Suprapubic skin (tissue), 4 donors: ENCODE measurements at regions not wholly inside any gene's neighbourhood (a gene's known extent, or its start where the extent isn't known, plus 50 kb on each side); places are given as distances from the start of the nearest gene placed in this dataset.

Experiments used
- DNase-seq, 2 donors: peaks; one replicate each; pipeline ENCODE4 v3.0.0-alpha.2; 2019; ENCODE audit warnings: low spot score in 2 of 2
- H3K27ac ChIP-seq: fragments of 200-600 bp; sonication (generic); one replicate; pipeline ENCODE4 v1.5.1; 2019
- H3K27me3 ChIP-seq: fragments of 200-600 bp; sonication (generic); one replicate; pipeline ENCODE4 v1.5.1; 2019
- H3K36me3 ChIP-seq: fragments of 200-600 bp; sonication (generic); one replicate; pipeline ENCODE4 v1.5.1; 2019
- H3K4me1 ChIP-seq: fragments of 200-600 bp; sonication (generic); one replicate; pipeline ENCODE4 v1.5.1; 2019
- H3K4me3 ChIP-seq: fragments of 200-600 bp; sonication (generic); one replicate; pipeline ENCODE4 v1.5.1; 2019; ENCODE audit warnings: mild to moderate bottlenecking
- H3K9me3 ChIP-seq: fragments of 200-600 bp; sonication (generic); one replicate; pipeline ENCODE4 v1.5.1; 2019
- CTCF ChIP-seq, 2 donors: fragments of 200-600 bp in 1 of 2; fragments of 450-650 bp in 1 of 2; sonication (generic) in 1 of 2; IDR thresholded peaks; one replicate each; pipeline ENCODE4 v1.5.1; 2016 to 2019; ENCODE audit warnings: antibody characterized with exemption in 2 of 2, mild to moderate bottlenecking in 1 of 2, moderate library complexity in 1 of 2
- EP300 ChIP-seq: sonication (generic); formaldehyde crosslinking; IDR thresholded peaks from one replicate; pipeline ENCODE4 v1.6.1; 2017; ENCODE audit warnings: antibody characterized with exemption
- POLR2A ChIP-seq, 2 donors: fragments of 450-650 bp; IDR thresholded peaks; one replicate each; pipeline ENCODE4 v1.6.1; 2017; ENCODE audit warnings: antibody characterized with exemption in 2 of 2, mild to moderate bottlenecking in 2 of 2, moderate library complexity in 2 of 2
- POLR2AphosphoS5 ChIP-seq, 3 donors: sonication (generic); formaldehyde crosslinking; IDR thresholded peaks; one replicate each; pipeline ENCODE4 v1.6.1; 2017; ENCODE audit warnings: antibody characterized with exemption in 3 of 3
- WGBS: methylation state at CpG from one replicate; pipeline ENCODE4 v1.1.5; 2018; 5-methylcytosine and 5-hydroxymethylcytosine counted together

- 67% methylated on average over 1 of the region's 1 CpG for WGBS
- TF ChIP-seq EP300 (no peak), CTCF (IDR thresholded peaks at IDR 0.05) (no peak), POLR2AphosphoS5 (IDR thresholded peaks at IDR 0.05) (no peak), POLR2A (IDR thresholded peaks at IDR 0.05) (no peak)
- Histone ChIP-seq H3K27me3 (no peaks in the 10 kb centered on the region), H3K36me3 (no peaks in the 10 kb centered on the region), H3K4me3 (no peak overlapping the region), H3K4me1 (peaks cover 10% of the 10 kb centered on the region), H3K27ac (no peak overlapping the region), H3K9me3 (no peaks in the 10 kb centered on the region)
- DNase-seq = no peak
These were observed 72.3 kb upstream of the STARD4 start for GRCh38 chr5:111584651-111585050.

GRCh38 chr5:111583758-111584203 lies 71.4 kb upstream of the STARD4 start:
- H3K4me3 ChIP-seq = no peak overlapping the region
- 40% methylated on average over 4 of the region's 4 CpGs for WGBS

GRCh38 chr5:111582993-111583601 lies 70.8 kb upstream of the STARD4 start:
- Histone ChIP-seq H3K36me3 (no peaks in the 10 kb centered on the region), H3K4me3 (no peak overlapping the region), H3K9me3 (no peaks in the 10 kb centered on the region), H3K4me1 (peaks cover 10% of the 10 kb centered on the region), H3K27ac (no peak overlapping the region), H3K27me3 (no peaks in the 10 kb centered on the region)
- WGBS = 39% methylated on average over 4 of the region's 4 CpGs
- TF ChIP-seq POLR2A (IDR thresholded peaks at IDR 0.05) (no peak), EP300 (no peak), POLR2AphosphoS5 (IDR thresholded peaks at IDR 0.05) (no peak), CTCF (IDR thresholded peaks at IDR 0.05) (no peak)
- DNase-seq = no peak

More at GRCh38 chr5:111583758-111584203, 71.4 kb upstream of the STARD4 start:
- TF ChIP-seq POLR2A (IDR thresholded peaks at IDR 0.05) = no peak
- TF ChIP-seq EP300 = no peak
- H3K27ac ChIP-seq = no peak overlapping the region
- no peak for DNase-seq
- H3K4me1 ChIP-seq = peaks cover 10% of the 10 kb centered on the region
- H3K36me3 ChIP-seq = no peaks in the 10 kb centered on the region
- no peaks in the 10 kb centered on the region for H3K9me3 ChIP-seq
- H3K27me3 ChIP-seq = no peaks in the 10 kb centered on the region

- no peaks in the 10 kb centered on the region for H3K36me3 ChIP-seq
- 75% methylated on average over 1 of the region's 1 CpG for WGBS
- peaks cover 10% of the 10 kb centered on the region for H3K4me1 ChIP-seq
- H3K27me3 ChIP-seq = no peaks in the 10 kb centered on the region
- DNase-seq = no peak
- no peak for TF ChIP-seq POLR2A (IDR thresholded peaks at IDR 0.05)
- no peak for TF ChIP-seq CTCF (IDR thresholded peaks at IDR 0.05)
- no peak for TF ChIP-seq EP300
- TF ChIP-seq POLR2AphosphoS5 (IDR thresholded peaks at IDR 0.05) = no peak
- no peak overlapping the region for H3K4me3 ChIP-seq
- no peak overlapping the region for H3K27ac ChIP-seq
- no peaks in the 10 kb centered on the region for H3K9me3 ChIP-seq
These were observed 70.1 kb upstream of the STARD4 start for GRCh38 chr5:111582451-111582850.

GRCh38 chr5:111580956-111581355 lies 68.6 kb upstream of the STARD4 start:
- DNase-seq = no peak
- no peaks in the 10 kb centered on the region for H3K27me3 ChIP-seq
- H3K4me1 ChIP-seq = peaks cover 10% of the 10 kb centered on the region
- no peaks in the 10 kb centered on the region for H3K36me3 ChIP-seq
- no peak overlapping the region for H3K4me3 ChIP-seq
- H3K27ac ChIP-seq = no peak overlapping the region
- no peak for TF ChIP-seq CTCF (IDR thresholded peaks at IDR 0.05)
- TF ChIP-seq POLR2A (IDR thresholded peaks at IDR 0.05) = no peak
- no peak for TF ChIP-seq POLR2AphosphoS5 (IDR thresholded peaks at IDR 0.05)
- TF ChIP-seq EP300 = no peak
- H3K9me3 ChIP-seq = no peaks in the 10 kb centered on the region

GRCh38 chr5:111574311-111574710 lies 62.0 kb upstream of the STARD4 start:
- DNase-seq = no peak
- H3K4me1 ChIP-seq = no peaks in the 10 kb centered on the region
- no peak overlapping the region for H3K4me3 ChIP-seq
- no peaks in the 10 kb centered on the region for H3K27me3 ChIP-seq
- H3K36me3 ChIP-seq = no peaks in the 10 kb centered on the region
- WGBS = 97% methylated on average over 2 of the region's 2 CpGs
- no peak overlapping the region for H3K27ac ChIP-seq
- no peaks in the 10 kb centered on the region for H3K9me3 ChIP-seq
- no peak for TF ChIP-seq POLR2AphosphoS5 (IDR thresholded peaks at IDR 0.05)
- no peak for TF ChIP-seq CTCF (IDR thresholded peaks at IDR 0.05)
- no peak for TF ChIP-seq POLR2A (IDR thresholded peaks at IDR 0.05)
- TF ChIP-seq EP300 = no peak
